ENCODE measurements at regions not wholly inside any gene's neighbourhood (a gene's known extent, or its start where the extent isn't known, plus 50 kb on each side); places are given as distances from the start of the nearest gene placed in this dataset.

DNA sequence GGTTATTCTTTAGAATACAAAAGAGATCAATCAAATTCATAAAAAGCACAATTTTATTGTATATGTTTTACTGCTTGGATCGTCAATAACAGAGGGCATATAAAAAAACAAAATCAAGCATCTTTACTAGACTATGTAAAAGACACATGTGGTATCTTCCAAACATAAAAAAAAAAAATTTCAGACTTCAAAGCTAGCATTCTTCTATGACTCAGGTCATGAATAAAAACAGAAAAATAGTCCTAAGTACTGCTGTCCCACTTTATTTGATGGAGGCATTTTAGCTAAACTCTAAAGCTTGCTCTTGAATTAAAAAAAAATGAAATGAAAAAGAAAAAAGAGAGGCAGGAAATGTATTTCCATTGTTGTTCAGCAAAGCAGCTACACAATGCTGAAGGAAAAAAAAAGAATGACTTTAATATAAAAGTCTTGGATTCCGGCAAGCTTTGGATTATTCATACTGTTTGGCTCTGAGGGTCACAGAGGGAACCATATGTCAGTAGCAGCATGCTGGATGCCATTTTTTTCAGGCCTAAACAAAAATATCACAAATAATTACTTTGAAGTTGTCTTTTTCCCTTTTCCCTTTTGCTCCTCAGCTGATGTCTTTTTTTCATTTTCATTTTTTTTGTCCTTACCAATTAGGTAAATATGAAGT, 249.1 kb upstream of the DIAPH2 start:
- no peaks in the 10 kb centered on the region for H3K4me1 Mint-ChIP-seq (ENCODE audit: low read depth)
- DNase-seq (no peak), ATAC-seq (no peak)
- no peak overlapping the region for H3K27ac Mint-ChIP-seq
- H3K36me3 Mint-ChIP-seq (ENCODE audit: low read depth), result no peaks in the 10 kb centered on the region
- POLR2A ChIA-PET, result interaction anchor here (0.6 kb wide), 1 partner anchor 29 kb away, joined by 3 read pairs; no protein-coding TSS in a partner anchor
- CTCF ChIA-PET, result no interaction called here
- no peaks in the 10 kb centered on the region for H3K27me3 Mint-ChIP-seq (ENCODE audit: low read depth)
- no peaks in the 10 kb centered on the region for H3K9me3 Mint-ChIP-seq (ENCODE audit: insufficient read depth)
- no peak overlapping the region for H3K4me3 Mint-ChIP-seq

DNA sequence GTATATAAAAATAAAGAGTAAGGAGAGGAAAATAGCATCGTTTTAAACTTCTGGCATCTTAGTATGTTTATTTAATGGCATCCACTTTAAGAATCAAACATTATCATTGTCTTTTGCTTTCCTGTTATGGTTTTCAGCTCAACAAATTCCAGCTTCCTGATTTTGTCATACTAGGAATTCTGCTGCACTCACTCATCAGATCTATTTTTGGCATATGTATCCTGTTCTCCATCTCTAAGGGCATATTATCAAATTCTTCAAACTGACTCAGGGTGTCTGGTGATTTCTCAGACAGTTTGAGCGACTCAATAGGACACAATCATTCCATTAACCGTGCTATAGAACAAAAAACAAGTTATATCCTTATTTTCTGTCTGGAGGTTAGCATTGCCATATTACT, 248.5 kb upstream of the DIAPH2 start:
- ChIA-PET CTCF (no interaction called here), POLR2A (no interaction called here)
- no peaks in the 10 kb centered on the region for H3K27me3 Mint-ChIP-seq (ENCODE audit: low read depth)
- ATAC-seq (no peak), DNase-seq (no peak)
- H3K9me3 Mint-ChIP-seq (ENCODE audit: insufficient read depth), result no peaks in the 10 kb centered on the region
- no peaks in the 10 kb centered on the region for H3K36me3 Mint-ChIP-seq (ENCODE audit: low read depth)
- H3K4me3 Mint-ChIP-seq, result no peak overlapping the region
- no peak overlapping the region for H3K27ac Mint-ChIP-seq
- no peaks in the 10 kb centered on the region for H3K4me1 Mint-ChIP-seq (ENCODE audit: low read depth)

DNA sequence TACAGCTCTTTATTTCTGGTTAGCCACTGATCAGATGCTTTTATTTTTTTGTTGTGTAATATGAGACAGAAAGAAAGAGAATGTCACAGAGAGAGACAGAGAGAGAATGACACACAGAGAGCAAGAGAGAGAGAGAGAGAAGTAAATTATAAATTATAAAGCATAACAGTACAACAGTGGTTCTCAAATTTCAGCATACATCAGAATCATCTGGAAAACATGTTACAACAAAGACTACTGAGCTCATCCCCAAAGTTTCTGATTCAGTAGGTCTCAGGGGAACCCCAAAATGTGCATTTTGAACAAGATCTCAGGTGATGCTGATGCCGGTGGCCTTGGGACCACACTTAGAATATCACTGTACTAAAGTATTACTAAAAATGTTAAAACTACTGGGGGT, 245.8 kb upstream of the DIAPH2 start:
- no peak overlapping the region for H3K4me3 Mint-ChIP-seq
- H3K9me3 Mint-ChIP-seq (ENCODE audit: insufficient read depth), result no peaks in the 10 kb centered on the region
- CTCF ChIA-PET, result no interaction called here
- H3K4me1 Mint-ChIP-seq (ENCODE audit: low read depth), result no peaks in the 10 kb centered on the region
- POLR2A ChIA-PET, result no interaction called here
- no peak overlapping the region for H3K27ac Mint-ChIP-seq
- no peaks in the 10 kb centered on the region for H3K36me3 Mint-ChIP-seq (ENCODE audit: low read depth)
- DNase-seq (no peak), ATAC-seq (no peak)
- no peaks in the 10 kb centered on the region for H3K27me3 Mint-ChIP-seq (ENCODE audit: low read depth)

DNA sequence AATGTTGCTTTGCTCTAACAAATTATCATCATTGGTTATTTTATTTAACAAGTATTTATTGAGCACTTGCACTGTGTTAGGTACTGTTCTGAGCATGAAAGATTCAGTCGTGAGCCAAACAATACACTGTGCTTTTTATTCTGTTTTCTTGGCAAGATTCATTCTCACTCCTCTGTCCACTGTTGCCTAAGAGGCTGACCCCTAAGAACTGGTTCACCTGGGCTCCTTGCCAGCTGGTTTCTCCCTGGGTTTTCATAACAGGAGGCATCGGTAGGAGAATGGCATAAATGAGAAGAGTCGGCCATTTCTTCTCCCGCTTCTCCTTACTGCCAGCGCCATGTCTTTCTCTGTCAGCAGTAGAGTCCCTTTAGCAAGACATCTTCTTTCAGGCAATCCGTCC, 243.7 kb upstream of the DIAPH2 start:
- ATAC-seq, result no peak
- ChIA-PET POLR2A (no interaction called here), CTCF (no interaction called here)
- no peak for DNase-seq
- Mint-ChIP-seq H3K36me3 (ENCODE audit: low read depth) (no peaks in the 10 kb centered on the region), H3K4me1 (ENCODE audit: low read depth) (no peaks in the 10 kb centered on the region), H3K27me3 (ENCODE audit: low read depth) (no peaks in the 10 kb centered on the region), H3K4me3 (no peak overlapping the region), H3K9me3 (ENCODE audit: insufficient read depth) (no peaks in the 10 kb centered on the region), H3K27ac (no peak overlapping the region)

DNA sequence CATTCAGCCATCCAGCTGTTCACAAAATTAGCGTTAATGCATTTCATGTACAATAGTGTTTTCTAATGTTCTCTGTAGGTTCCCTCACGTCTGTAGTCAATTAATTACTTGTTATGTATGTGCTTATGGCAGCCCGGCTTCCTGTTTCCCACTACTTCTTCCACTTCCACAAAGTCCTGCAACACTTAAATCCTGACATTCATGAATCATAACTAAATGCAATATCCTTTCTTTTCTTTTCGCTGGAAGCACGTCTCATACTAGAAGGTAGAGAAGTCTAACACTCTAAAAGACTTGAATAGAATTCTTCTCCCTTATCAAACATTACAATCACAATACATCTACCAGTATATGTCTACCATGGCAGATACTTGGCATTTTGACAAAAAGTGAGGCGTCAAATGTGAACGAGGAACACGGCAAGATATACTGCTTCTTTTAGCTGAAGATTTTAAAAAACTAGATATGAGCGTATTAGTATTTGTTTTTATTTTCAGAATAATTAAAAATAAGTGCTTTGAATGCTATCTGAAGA, 239.0 kb upstream of the DIAPH2 start:
- CTCF ChIA-PET, result no interaction called here
- Mint-ChIP-seq H3K27me3 (ENCODE audit: low read depth) (no peaks in the 10 kb centered on the region), H3K9me3 (ENCODE audit: insufficient read depth) (no peaks in the 10 kb centered on the region), H3K4me1 (ENCODE audit: low read depth) (no peaks in the 10 kb centered on the region), H3K27ac (no peak overlapping the region), H3K4me3 (no peak overlapping the region), H3K36me3 (ENCODE audit: low read depth) (no peaks in the 10 kb centered on the region)
- ATAC-seq, result no peak
- DNase-seq, result no peak
- POLR2A ChIA-PET, result no interaction called here

DNA sequence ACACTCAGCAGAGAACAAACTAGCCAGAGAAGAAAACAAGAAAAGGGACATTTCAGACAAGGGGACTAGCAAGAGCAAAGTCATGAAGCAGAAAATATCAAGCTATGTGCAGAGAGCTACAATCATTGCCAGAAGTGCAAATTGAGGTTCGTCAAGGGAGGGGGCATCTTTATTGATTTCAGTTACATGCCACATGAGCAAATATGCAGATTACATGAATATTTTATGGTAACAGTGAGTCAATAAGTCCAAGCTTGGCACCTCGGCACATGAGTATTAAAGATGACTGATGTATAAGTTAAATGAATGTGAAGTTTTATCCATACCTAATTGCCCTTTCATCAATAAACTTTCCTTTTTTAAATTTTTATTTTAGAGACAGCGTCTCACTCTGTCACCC, 238.1 kb upstream of the DIAPH2 start:
- H3K4me1 Mint-ChIP-seq (ENCODE audit: low read depth), result no peaks in the 10 kb centered on the region
- no peak overlapping the region for H3K27ac Mint-ChIP-seq
- DNase-seq (no peak), ATAC-seq (no peak)
- no peaks in the 10 kb centered on the region for H3K36me3 Mint-ChIP-seq (ENCODE audit: low read depth)
- CTCF ChIA-PET, result no interaction called here
- no peaks in the 10 kb centered on the region for H3K27me3 Mint-ChIP-seq (ENCODE audit: low read depth)
- no peak overlapping the region for H3K4me3 Mint-ChIP-seq
- no peaks in the 10 kb centered on the region for H3K9me3 Mint-ChIP-seq (ENCODE audit: insufficient read depth)
- POLR2A ChIA-PET, result no interaction called here

DNA sequence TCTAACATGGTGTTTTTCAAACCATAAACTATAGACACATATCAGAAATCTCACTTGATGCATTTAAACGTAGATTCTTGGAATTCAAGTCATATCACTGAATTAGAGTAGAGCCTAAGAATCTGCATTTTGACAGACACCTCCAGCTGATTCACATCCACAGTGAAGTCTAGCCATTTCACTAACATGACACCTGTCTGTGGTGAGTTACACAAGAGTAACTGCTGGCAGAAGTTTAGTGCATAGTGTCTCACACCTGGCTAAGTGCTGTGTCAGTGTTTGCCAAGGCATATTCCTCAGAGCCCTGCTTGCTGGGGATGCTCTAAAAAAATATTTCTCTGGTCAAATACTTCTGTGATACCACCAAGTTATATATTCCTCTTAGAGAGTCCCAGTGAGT, 237.5 kb upstream of the DIAPH2 start:
- CTCF ChIA-PET, result no interaction called here
- Mint-ChIP-seq H3K9me3 (ENCODE audit: insufficient read depth) (no peaks in the 10 kb centered on the region), H3K4me1 (ENCODE audit: low read depth) (no peaks in the 10 kb centered on the region), H3K27ac (no peak overlapping the region), H3K36me3 (ENCODE audit: low read depth) (no peaks in the 10 kb centered on the region), H3K4me3 (no peak overlapping the region), H3K27me3 (ENCODE audit: low read depth) (no peaks in the 10 kb centered on the region)
- no peak for DNase-seq
- no peak for ATAC-seq
- POLR2A ChIA-PET, result no interaction called here

DNA sequence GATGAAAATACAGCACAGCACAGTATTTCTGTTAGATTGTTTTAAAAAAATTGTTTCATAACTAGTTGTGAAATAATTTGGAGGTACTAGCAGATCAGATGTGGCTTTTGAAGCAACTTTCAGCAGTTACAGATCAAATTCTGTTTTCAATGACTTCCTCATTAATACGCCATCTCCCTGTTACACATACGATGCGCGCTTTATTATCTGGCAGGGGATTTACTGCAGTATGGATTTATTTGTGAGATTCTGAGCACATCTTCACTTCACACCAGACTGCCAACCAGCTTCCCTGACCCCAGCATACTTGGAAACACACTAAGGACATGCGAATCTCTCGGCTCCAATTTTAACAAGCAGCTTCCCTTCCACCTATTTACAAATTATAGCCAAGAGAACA, 235.5 kb upstream of the DIAPH2 start:
- CTCF ChIA-PET, result no interaction called here
- H3K27me3 Mint-ChIP-seq (ENCODE audit: low read depth), result no peaks in the 10 kb centered on the region
- H3K36me3 Mint-ChIP-seq (ENCODE audit: low read depth), result no peaks in the 10 kb centered on the region
- POLR2A ChIA-PET, result no interaction called here
- no peaks in the 10 kb centered on the region for H3K9me3 Mint-ChIP-seq (ENCODE audit: insufficient read depth)
- H3K4me1 Mint-ChIP-seq (ENCODE audit: low read depth), result no peaks in the 10 kb centered on the region
- no peak overlapping the region for H3K27ac Mint-ChIP-seq
- ATAC-seq (no peak), DNase-seq (no peak)
- no peak overlapping the region for H3K4me3 Mint-ChIP-seq

DNA sequence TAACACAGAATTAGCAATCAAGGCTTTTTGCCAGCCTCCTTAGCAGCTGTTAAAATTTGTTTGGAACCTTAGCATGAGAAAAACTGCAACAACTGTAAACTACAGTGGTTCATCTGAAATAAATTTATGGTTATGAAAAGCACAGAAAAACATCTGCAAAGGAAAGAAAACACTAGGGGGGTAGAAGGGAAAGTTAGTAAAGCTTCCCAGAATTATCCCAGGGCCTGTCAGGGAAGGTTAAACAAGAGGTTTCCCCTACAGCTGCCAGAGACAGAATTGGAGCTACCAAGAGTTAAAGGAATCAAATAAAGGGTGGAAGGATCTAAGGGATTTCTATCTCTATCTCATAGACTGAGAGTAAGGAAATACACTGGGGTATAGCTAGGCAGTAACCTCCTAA, 234.7 kb upstream of the DIAPH2 start:
- no peak overlapping the region for H3K27ac Mint-ChIP-seq
- H3K27me3 Mint-ChIP-seq (ENCODE audit: low read depth), result no peaks in the 10 kb centered on the region
- POLR2A ChIA-PET, result no interaction called here
- no peaks in the 10 kb centered on the region for H3K36me3 Mint-ChIP-seq (ENCODE audit: low read depth)
- CTCF ChIA-PET, result no interaction called here
- no peak for ATAC-seq
- no peaks in the 10 kb centered on the region for H3K4me1 Mint-ChIP-seq (ENCODE audit: low read depth)
- no peaks in the 10 kb centered on the region for H3K9me3 Mint-ChIP-seq (ENCODE audit: insufficient read depth)
- no peak for DNase-seq
- H3K4me3 Mint-ChIP-seq, result no peak overlapping the region

DNA sequence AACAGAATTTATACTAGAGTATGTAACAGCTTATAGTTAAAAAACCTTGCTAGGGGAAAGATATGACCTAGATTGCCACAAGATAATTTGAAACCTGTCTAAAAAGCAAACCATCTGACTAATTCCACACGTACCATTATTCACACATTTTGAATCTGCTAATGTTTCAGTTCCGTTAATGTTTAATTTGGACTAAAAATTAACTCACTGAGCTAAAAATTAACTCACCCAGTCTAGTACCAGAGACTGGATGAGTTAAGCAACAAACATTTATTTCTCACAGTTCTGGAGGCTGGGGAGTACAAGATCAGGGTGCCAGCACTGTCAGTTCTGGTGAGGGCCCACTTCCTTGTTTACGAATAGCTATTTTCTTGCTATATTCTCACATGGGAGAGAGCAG, 231.5 kb upstream of the DIAPH2 start:
- DNase-seq (no peak), ATAC-seq (no peak)
- Mint-ChIP-seq H3K4me1 (ENCODE audit: low read depth) (no peaks in the 10 kb centered on the region), H3K27ac (no peak overlapping the region), H3K36me3 (ENCODE audit: low read depth) (no peaks in the 10 kb centered on the region), H3K9me3 (ENCODE audit: insufficient read depth) (no peaks in the 10 kb centered on the region), H3K4me3 (no peak overlapping the region), H3K27me3 (ENCODE audit: low read depth) (no peaks in the 10 kb centered on the region)
- POLR2A ChIA-PET, result no interaction called here
- CTCF ChIA-PET, result no interaction called here

DNA sequence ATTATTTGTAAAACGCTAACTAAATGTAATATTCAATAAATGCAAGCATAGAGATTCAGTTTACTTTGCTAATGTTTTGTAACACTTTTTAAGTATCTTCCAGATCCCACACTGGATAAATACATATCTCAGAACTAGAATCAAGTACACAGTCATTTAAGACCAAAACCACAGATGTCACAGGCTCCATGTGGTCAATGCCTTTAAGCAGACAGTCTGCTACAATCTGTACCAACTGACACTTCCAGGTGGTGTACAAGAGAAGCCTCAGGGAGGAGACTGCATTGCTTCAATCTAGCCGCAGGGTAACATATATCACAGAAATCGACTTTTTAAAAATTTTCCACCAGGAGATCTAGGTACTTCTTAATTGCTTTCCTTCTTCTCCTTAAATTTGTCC, 229.6 kb upstream of the DIAPH2 start:
- ATAC-seq (no peak), DNase-seq (no peak)
- no peak overlapping the region for H3K4me3 Mint-ChIP-seq
- CTCF ChIA-PET, result no interaction called here
- POLR2A ChIA-PET, result no interaction called here
- H3K27me3 Mint-ChIP-seq (ENCODE audit: low read depth), result no peaks in the 10 kb centered on the region
- H3K27ac Mint-ChIP-seq, result no peak overlapping the region
- no peaks in the 10 kb centered on the region for H3K36me3 Mint-ChIP-seq (ENCODE audit: low read depth)
- no peaks in the 10 kb centered on the region for H3K4me1 Mint-ChIP-seq (ENCODE audit: low read depth)
- H3K9me3 Mint-ChIP-seq (ENCODE audit: insufficient read depth), result no peaks in the 10 kb centered on the region

DNA sequence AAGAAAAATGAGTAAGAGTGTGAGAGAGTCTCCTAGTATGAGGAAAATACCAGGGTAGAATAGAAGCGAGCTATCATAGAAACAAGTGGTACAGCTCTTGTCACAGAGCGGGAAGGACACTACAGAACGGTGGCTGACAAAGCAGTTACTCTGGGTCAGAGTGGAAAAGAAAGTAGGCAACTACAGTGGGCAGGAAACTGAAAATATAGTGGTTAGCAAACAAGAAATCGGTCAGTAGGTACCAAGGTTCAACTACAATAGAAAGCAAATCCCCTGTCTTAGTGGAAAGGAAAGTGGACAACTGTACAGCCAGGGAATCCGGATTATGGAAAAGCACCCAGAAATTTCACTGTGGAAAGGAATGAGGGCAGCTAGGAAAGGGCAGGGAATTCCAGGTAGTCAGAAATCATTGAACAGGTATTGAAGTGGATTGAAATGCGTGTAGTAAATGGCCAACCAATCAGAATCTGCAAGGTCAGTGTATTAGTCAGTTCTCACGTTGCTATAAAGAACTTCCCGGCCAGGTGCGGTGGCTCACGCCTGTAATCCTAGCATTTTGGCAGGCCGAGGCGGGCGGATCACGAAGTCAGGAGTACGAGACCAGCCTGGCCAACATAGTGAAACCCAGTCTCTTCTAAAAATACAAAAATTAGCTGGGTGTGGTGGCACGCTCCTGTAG, 219.6 kb upstream of the DIAPH2 start:
- no peaks in the 10 kb centered on the region for H3K4me1 Mint-ChIP-seq (ENCODE audit: low read depth)
- no peak overlapping the region for H3K4me3 Mint-ChIP-seq
- no peaks in the 10 kb centered on the region for H3K36me3 Mint-ChIP-seq (ENCODE audit: low read depth)
- no peak for DNase-seq
- H3K27ac Mint-ChIP-seq, result no peak overlapping the region
- CTCF ChIA-PET, result no interaction called here
- no peaks in the 10 kb centered on the region for H3K27me3 Mint-ChIP-seq (ENCODE audit: low read depth)
- POLR2A ChIA-PET, result no interaction called here
- H3K9me3 Mint-ChIP-seq (ENCODE audit: insufficient read depth), result no peaks in the 10 kb centered on the region
- ATAC-seq, result no peak
